HCT116 (cell line): ENCODE measurements at regions not wholly inside any gene's neighbourhood (a gene's known extent, or its start where the extent isn't known, plus 50 kb on each side); places are given as distances from the start of the nearest gene placed in this dataset.

ENCODE experiments used
- ATAC-seq: fragments of 200-7000 bp; cut with Tn5 transposase; 2 replicates; pipeline ENCODE4 v1.9.1; 2020; ENCODE audit warnings: mild to moderate bottlenecking, moderate library complexity
- BruUV-seq: library from RNA; stranded (reverse); fragments of 400-500 nt; replicated peaks from 2 replicates; lab custom pipeline; 2021; lab: Mats Ljungman, UMichigan
- CTCF ChIA-PET: fragments of 300-600 bp; sonication (Branson Sonifier 250); formaldehyde crosslinking; loops from one replicate; lab custom pipeline; 2021; ENCODE audit warnings: antibody characterized with exemption; lab: Charles Lee
- POLR2A ChIA-PET: fragments of 300-600, 350-600 bp; sonication (Branson Sonifier 250); formaldehyde crosslinking; loops from one replicate; lab custom pipeline; 2021; ENCODE audit warnings: antibody characterized with exemption; lab: Charles Lee
- RAD21 ChIA-PET, 2 experiments: fragments of 300-600 bp; sonication (Branson Sonifier 250); formaldehyde crosslinking; loops; one replicate each; lab custom pipeline; 2023; ENCODE audit warnings: low total read pairs in 2 of 2; ENCODE audit not compliant: uncharacterized antibody in 2 of 2, unreplicated experiment in 2 of 2, low non-redundant PET in 1 of 2; lab: Charles Lee
- DNase-seq: peaks from one replicate; pipeline ENCODE4 v3.0.0-alpha.2; 2010; ENCODE audit warnings: low read depth, low spot score
- H2AFZ ChIP-seq: fragments of 200-600 bp; shearing (Covaris generic), sonication (generic); 2 replicates; pipeline ENCODE4 v1.6.1; 2017; ENCODE audit warnings: low read depth, mixed run types, mixed read lengths, antibody characterized with exemption, low read length; ENCODE audit not compliant: poor library complexity, severe bottlenecking
- H3K27ac ChIP-seq: 2 replicates; pipeline ENCODE4 v1.5.1; 2012; ENCODE audit warnings: low read depth, low read length
- H3K27me3 ChIP-seq: fragments of 200-600 bp; sonication (generic); 2 replicates; pipeline ENCODE4 v1.6.1; 2016; ENCODE audit warnings: mixed run types, low read length, mixed read lengths; ENCODE audit not compliant: insufficient read depth
- H3K36me3 ChIP-seq, 2 experiments: fragments of 200-500 bp in 1 of 2; fragments of 200-600 bp in 1 of 2; sonication (Bioruptor generic) in 1 of 2; sonication (generic) in 1 of 2; 2 replicates each; pipeline versions ENCODE4 v1.5.1 to v1.6.1; 2014 to 2016; ENCODE audit warnings: low read length in 2 of 2, inconsistent platforms in 1 of 2, mixed read lengths in 1 of 2, mixed run types in 1 of 2; ENCODE audit not compliant: insufficient read depth in 2 of 2, control insufficient read depth in 1 of 2
- H3K4me1 ChIP-seq, 2 experiments: fragments of 200-600 bp in 1 of 2; sonication (generic) in 1 of 2; 2 replicates each; pipeline versions ENCODE4 v1.5.1 to v1.6.1; 2012 to 2017; ENCODE audit warnings: low read length in 2 of 2, inconsistent platforms in 1 of 2, mild to moderate bottlenecking in 1 of 2, mixed read lengths in 1 of 2, mixed run types in 1 of 2, moderate library complexity in 1 of 2; ENCODE audit not compliant: insufficient read depth in 2 of 2, control insufficient read depth in 1 of 2
- H3K4me2 ChIP-seq: fragments of 200-600 bp; sonication (generic); 2 replicates; pipeline ENCODE4 v1.6.1; 2017; ENCODE audit warnings: mixed run types, low read length, mixed read lengths
- H3K4me3 ChIP-seq, 2 experiments: fragments of 200-600 bp in 1 of 2; sonication (generic) in 1 of 2; replicated peaks in 1 of 2; 2 replicates each; pipeline ENCODE4 v1.5.1; 2011 to 2016; ENCODE audit warnings: low read length in 2 of 2, control low read depth in 1 of 2, low read depth in 1 of 2, mild to moderate bottlenecking in 1 of 2, mixed read lengths in 1 of 2, mixed run types in 1 of 2
- H3K79me2 ChIP-seq: fragments of 200-600 bp; sonication (generic); 2 replicates; pipeline ENCODE4 v1.6.1; 2017; ENCODE audit warnings: mild to moderate bottlenecking, mixed run types, low read length, moderate library complexity, mixed read lengths; ENCODE audit not compliant: insufficient read depth
- H3K9ac ChIP-seq: fragments of 200-600 bp; sonication (generic); 2 replicates; pipeline ENCODE4 v1.6.1; 2016; ENCODE audit warnings: low read length, mixed read lengths
- H3K9me2 ChIP-seq: fragments of 200-600 bp; sonication (generic), shearing (Covaris generic); 2 replicates; pipeline ENCODE4 v1.6.1; 2017; ENCODE audit warnings: mixed run types, mild to moderate bottlenecking, moderate library complexity; ENCODE audit not compliant: insufficient read depth
- H3K9me3 ChIP-seq, 2 experiments: fragments of 200-500 bp in 1 of 2; fragments of 200-600 bp in 1 of 2; sonication (Bioruptor generic) in 1 of 2; sonication (generic) in 1 of 2; 2 replicates each; pipeline ENCODE4 v1.6.1; 2014 to 2017; ENCODE audit warnings: low read length in 2 of 2, mixed read lengths in 2 of 2, inconsistent platforms in 1 of 2, low read depth in 1 of 2, mild to moderate bottlenecking in 1 of 2, mixed run types in 1 of 2, moderate library complexity in 1 of 2; ENCODE audit not compliant: control insufficient read depth in 1 of 2, insufficient read depth in 1 of 2
- H4K20me1 ChIP-seq: fragments of 200-600 bp; sonication (generic), shearing (Covaris generic); 2 replicates; pipeline ENCODE4 v1.6.1; 2017; ENCODE audit warnings: mixed run types, mild to moderate bottlenecking, moderate library complexity; ENCODE audit not compliant: insufficient read depth
- EZH2phosphoT487 ChIP-seq: fragments of 200-600 bp; IDR thresholded peaks from 2 replicates; pipeline ENCODE4 v1.6.1; 2018; ENCODE audit warnings: antibody characterized with exemption, borderline replicate concordance
- RAD21 ChIP-seq: IDR thresholded peaks from 2 replicates; pipeline ENCODE4 v1.6.1; 2012; ENCODE audit warnings: low read depth, mild to moderate bottlenecking
- YY1 ChIP-seq: IDR thresholded peaks from 2 replicates; pipeline ENCODE4 v1.6.1; 2011; ENCODE audit warnings: low read length, low read depth, moderate library complexity, mild to moderate bottlenecking; ENCODE audit not compliant: insufficient replicate concordance; ENCODE audit errors: extremely low read depth
- intact Hi-C: fragments of 100-400 bp; cut with micrococcal nuclease; formaldehyde crosslinking; loops from 2 replicates; pipeline ENCODE4 v1.10.0; 2022
- TF ChIP-seq, protein P1 (sequence below), 3 experiments: fragments of 200-600 bp in 1 of 3; sonication (generic) in 1 of 3; IDR thresholded peaks in 2 of 3; conservative IDR thresholded peaks in 1 of 3; 2 replicates each; pipeline ENCODE4 v1.5.1; 2012 to 2017; ENCODE audit warnings: low read depth in 2 of 3, low read length in 2 of 3, antibody characterized with exemption in 1 of 3, borderline replicate concordance in 1 of 3, control low read depth in 1 of 3, mild to moderate bottlenecking in 1 of 3, mixed read lengths in 1 of 3, mixed run types in 1 of 3, moderate library complexity in 1 of 3; ENCODE audit not compliant: insufficient read depth in 1 of 3

DNA sequence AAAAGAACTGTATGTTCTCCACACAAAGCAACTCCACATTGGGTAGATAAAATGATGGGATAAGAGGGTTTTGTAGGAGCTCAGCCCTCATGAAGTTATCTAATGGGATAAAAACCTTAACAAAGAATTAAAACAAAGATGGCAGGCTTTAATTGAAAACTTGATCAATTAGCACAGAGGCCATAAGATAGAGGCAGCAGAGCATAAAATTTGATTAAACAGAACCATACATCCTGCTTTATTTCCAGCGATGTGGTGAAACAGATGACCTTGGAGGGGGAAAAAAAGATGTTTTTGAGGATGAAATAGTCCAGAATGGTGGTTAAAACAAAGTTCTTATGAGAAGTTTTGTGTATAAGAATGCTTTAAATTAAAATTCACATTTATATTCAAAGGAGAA is 130.9 kb upstream of the ALCAM start:
- Histone ChIP-seq H4K20me1 (no peaks in the 10 kb centered on the region), H3K27ac (no peak overlapping the region), H3K79me2 (no peaks in the 10 kb centered on the region), H2AFZ (no peak overlapping the region), H3K4me3 (no peak overlapping the region), H3K4me1 (no peaks in the 10 kb centered on the region), H3K9ac (no peak overlapping the region), H3K9me3 (no peaks in the 10 kb centered on the region), H3K4me2 (no peak overlapping the region), H3K9me2 (no peaks in the 10 kb centered on the region), H3K36me3 (no peaks in the 10 kb centered on the region), H3K27me3 (no peaks in the 10 kb centered on the region)
- ChIA-PET CTCF (no interaction called here), POLR2A (no interaction called here), RAD21 (interaction anchor here in 1 of 2 experiments (0.6 kb wide), 1 partner anchor 124 kb away, joined by 3 read pairs; no protein-coding TSS in a partner anchor)
- intact Hi-C loops, result no loop called here
- BruUV-seq, result no TSS peak
- ATAC-seq (no peak), DNase-seq (no peak)
- TF ChIP-seq, protein P1, sequence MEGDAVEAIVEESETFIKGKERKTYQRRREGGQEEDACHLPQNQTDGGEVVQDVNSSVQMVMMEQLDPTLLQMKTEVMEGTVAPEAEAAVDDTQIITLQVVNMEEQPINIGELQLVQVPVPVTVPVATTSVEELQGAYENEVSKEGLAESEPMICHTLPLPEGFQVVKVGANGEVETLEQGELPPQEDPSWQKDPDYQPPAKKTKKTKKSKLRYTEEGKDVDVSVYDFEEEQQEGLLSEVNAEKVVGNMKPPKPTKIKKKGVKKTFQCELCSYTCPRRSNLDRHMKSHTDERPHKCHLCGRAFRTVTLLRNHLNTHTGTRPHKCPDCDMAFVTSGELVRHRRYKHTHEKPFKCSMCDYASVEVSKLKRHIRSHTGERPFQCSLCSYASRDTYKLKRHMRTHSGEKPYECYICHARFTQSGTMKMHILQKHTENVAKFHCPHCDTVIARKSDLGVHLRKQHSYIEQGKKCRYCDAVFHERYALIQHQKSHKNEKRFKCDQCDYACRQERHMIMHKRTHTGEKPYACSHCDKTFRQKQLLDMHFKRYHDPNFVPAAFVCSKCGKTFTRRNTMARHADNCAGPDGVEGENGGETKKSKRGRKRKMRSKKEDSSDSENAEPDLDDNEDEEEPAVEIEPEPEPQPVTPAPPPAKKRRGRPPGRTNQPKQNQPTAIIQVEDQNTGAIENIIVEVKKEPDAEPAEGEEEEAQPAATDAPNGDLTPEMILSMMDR (IDR thresholded peaks at IDR 0.05 in 2 of 3, conservative IDR thresholded peaks at IDR 0.05 in 1 of 3; ENCODE audit: borderline replicate concordance in 1 of 3, insufficient read depth in 1 of 3, low read depth in 2 of 3, low read length in 2 of 3), result no peak
- no peak for TF ChIP-seq EZH2phosphoT487
- TF ChIP-seq RAD21, result no peak

DNA sequence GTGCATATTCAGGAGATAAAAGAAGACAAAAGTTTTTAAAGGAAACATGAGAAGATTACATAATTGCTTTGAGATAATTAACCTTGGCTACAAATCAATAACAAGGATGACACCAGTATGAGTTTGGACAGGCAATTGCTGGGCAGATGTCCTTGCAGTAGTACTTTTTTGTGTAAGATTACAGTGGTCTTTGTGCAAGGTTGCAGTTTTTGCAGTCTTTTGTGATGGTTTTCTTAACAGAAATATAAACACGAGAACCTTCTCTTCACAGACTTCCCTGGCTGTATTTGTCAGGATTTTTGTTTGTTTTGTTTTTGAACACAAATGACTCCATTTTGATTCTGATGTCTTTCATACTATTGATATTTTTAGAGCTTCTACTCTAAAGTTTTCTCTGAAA is 128.3 kb upstream of the ALCAM start:
- Histone ChIP-seq H4K20me1 (no peaks in the 10 kb centered on the region), H3K9me2 (no peaks in the 10 kb centered on the region), H3K9ac (no peak overlapping the region), H3K27me3 (no peaks in the 10 kb centered on the region), H3K36me3 (no peaks in the 10 kb centered on the region), H3K79me2 (no peaks in the 10 kb centered on the region), H3K9me3 (no peaks in the 10 kb centered on the region), H3K4me3 (no peak overlapping the region), H2AFZ (no peak overlapping the region), H3K27ac (no peak overlapping the region), H3K4me2 (no peak overlapping the region), H3K4me1 (no peaks in the 10 kb centered on the region)
- BruUV-seq, result no TSS peak
- TF ChIP-seq YY1, result no peak
- intact Hi-C loops, result no loop called here
- DNase-seq (no peak), ATAC-seq (no peak)
- ChIA-PET RAD21 (no interaction called here), POLR2A (no interaction called here), CTCF (no interaction called here)
